OCI-LY3 (cell line): ENCODE measurements at regions not wholly inside any gene's neighbourhood (a gene's known extent, or its start where the extent isn't known, plus 50 kb on each side); places are given as distances from the start of the nearest gene placed in this dataset.

ENCODE experiments used
- EZH2phosphoT487 ChIP-seq: fragments of 200-600 bp; shearing (Covaris generic); IDR thresholded peaks from 2 replicates; pipeline ENCODE4 v1.6.1; 2018; ENCODE audit warnings: antibody characterized with exemption, mixed run types, low read depth
- TF ChIP-seq, protein P1 (sequence below): fragments of 200-600, 300-600 bp; sonication (generic); IDR thresholded peaks from 2 replicates; pipeline ENCODE4 v1.5.1; 2014; ENCODE audit warnings: antibody characterized with exemption, low read length, low read depth

- TF ChIP-seq, protein P1, sequence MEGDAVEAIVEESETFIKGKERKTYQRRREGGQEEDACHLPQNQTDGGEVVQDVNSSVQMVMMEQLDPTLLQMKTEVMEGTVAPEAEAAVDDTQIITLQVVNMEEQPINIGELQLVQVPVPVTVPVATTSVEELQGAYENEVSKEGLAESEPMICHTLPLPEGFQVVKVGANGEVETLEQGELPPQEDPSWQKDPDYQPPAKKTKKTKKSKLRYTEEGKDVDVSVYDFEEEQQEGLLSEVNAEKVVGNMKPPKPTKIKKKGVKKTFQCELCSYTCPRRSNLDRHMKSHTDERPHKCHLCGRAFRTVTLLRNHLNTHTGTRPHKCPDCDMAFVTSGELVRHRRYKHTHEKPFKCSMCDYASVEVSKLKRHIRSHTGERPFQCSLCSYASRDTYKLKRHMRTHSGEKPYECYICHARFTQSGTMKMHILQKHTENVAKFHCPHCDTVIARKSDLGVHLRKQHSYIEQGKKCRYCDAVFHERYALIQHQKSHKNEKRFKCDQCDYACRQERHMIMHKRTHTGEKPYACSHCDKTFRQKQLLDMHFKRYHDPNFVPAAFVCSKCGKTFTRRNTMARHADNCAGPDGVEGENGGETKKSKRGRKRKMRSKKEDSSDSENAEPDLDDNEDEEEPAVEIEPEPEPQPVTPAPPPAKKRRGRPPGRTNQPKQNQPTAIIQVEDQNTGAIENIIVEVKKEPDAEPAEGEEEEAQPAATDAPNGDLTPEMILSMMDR: no peak
- TF ChIP-seq EZH2phosphoT487: no peak
Measured at GRCh38 chr5:152599096-152599495, 194.0 kb upstream of the NMUR2 start.
